ENCODE measurements at regions not wholly inside any gene's neighbourhood (a gene's known extent, or its start where the extent isn't known, plus 50 kb on each side); places are given as distances from the start of the nearest gene placed in this dataset.

- TF ChIP-seq ZNF148 (tag by site-specific recombination; IDR thresholded peaks at IDR 0.05; ENCODE audit: borderline replicate concordance) (no peak), ZNF248 (tag by site-specific recombination; IDR thresholded peaks at IDR 0.05) (no peak)
Measured at GRCh38 chr1:67584938-67585337, 100.1 kb upstream of the GADD45A start (continued).

GRCh38 chr1:67586596-67586995 lies 98.4 kb upstream of the GADD45A start:
- Histone ChIP-seq H3K4me3 (ENCODE audit: low read depth, low read length) (no peak overlapping the region), H3K36me3 (ENCODE audit: control insufficient read depth in 2 of 2, insufficient read depth in 1 of 2, low read length in 2 of 2) (no peaks in the 10 kb centered on the region), H3K4me1 (ENCODE audit: control insufficient read depth, insufficient read depth, low read length) (no peaks in the 10 kb centered on the region), H3K9me3 (ENCODE audit: control insufficient read depth, insufficient read depth, low read depth, low read length) (no peaks in the 10 kb centered on the region), H3K27ac (ENCODE audit: extremely low read depth, low read depth, low read length) (no peak overlapping the region)
- ChIA-PET POLR2A (interaction anchor here (1.9 kb wide), 1 partner anchor 99 kb away, joined by 5 read pairs; the partner anchor contains the start of gene GADD45A), CTCF (no interaction called here)
- TF ChIP-seq ZBTB1 (tag by site-specific recombination; IDR thresholded peaks at IDR 0.05) (no peak), ZNF785 (tag by site-specific recombination; IDR thresholded peaks at IDR 0.05) (no peak), ZNF768 (tag by site-specific recombination; IDR thresholded peaks at IDR 0.05) (no peak), KLF1 (tag by site-specific recombination; IDR thresholded peaks at IDR 0.05) (no peak), ZNF350 (tag by site-specific recombination; IDR thresholded peaks at IDR 0.05) (no peak), ZNF311 (tag by site-specific recombination; IDR thresholded peaks at IDR 0.05; ENCODE audit: borderline replicate concordance) (no peak)

GRCh38 chr1:67588178-67588855 lies 96.7 kb upstream of the GADD45A start:
- Histone ChIP-seq H3K4me3 (ENCODE audit: low read depth, low read length) (no peak overlapping the region), H3K9me3 (ENCODE audit: control insufficient read depth, insufficient read depth, low read depth, low read length) (no peaks in the 10 kb centered on the region), H3K27ac (ENCODE audit: extremely low read depth, low read depth, low read length) (no peak overlapping the region), H3K36me3 (ENCODE audit: control insufficient read depth in 2 of 2, insufficient read depth in 1 of 2, low read length in 2 of 2) (no peaks in the 10 kb centered on the region), H3K4me1 (ENCODE audit: control insufficient read depth, insufficient read depth, low read length) (no peaks in the 10 kb centered on the region)
- POLR2A ChIA-PET, result no interaction called here
- CTCF ChIA-PET, result interaction anchor here (1.0 to 1.6 kb wide), 2 partner anchors 18 to 27 kb away, joined by 4 to 5 read pairs; no protein-coding TSS in a partner anchor
- TF ChIP-seq KLF7 (tag by site-specific recombination; IDR thresholded peaks at IDR 0.05; ENCODE audit: borderline replicate concordance) (no peak), PRDM4 (tag by site-specific recombination; IDR thresholded peaks at IDR 0.05) (no peak), ZNF157 (tag by site-specific recombination; IDR thresholded peaks at IDR 0.05) (no peak), ZNF112 (tag by site-specific recombination; IDR thresholded peaks at IDR 0.05) (no peak), ZSCAN5A (tag by site-specific recombination; IDR thresholded peaks at IDR 0.05) (no peak), RBAK (tag by site-specific recombination; IDR thresholded peaks at IDR 0.05) (no peak), ZBTB8A (tag by site-specific recombination; IDR thresholded peaks at IDR 0.05) (no peak), ZNF707 (tag by site-specific recombination; IDR thresholded peaks at IDR 0.05) (no peak), ZNF324 (tag by site-specific recombination; IDR thresholded peaks at IDR 0.05) (no peak), ZNF529 (tag by site-specific recombination; IDR thresholded peaks at IDR 0.05; ENCODE audit: insufficient replicate concordance) (no peak), ZNF274 (IDR thresholded peaks at IDR 0.05; ENCODE audit: low read length) (no peak), ZNF274 (tag by site-specific recombination; IDR thresholded peaks at IDR 0.05; ENCODE audit: borderline replicate concordance) (no peak), MEIS1 (CRISPR knock-in tag; IDR thresholded peaks at IDR 0.05; ENCODE audit: borderline replicate concordance) (no peak), ZBTB11 (tag by site-specific recombination; conservative IDR thresholded peaks at IDR 0.05; ENCODE audit: low read depth) (no peak)

Data from HEK293 (cell line).